Stimulated activated CD4-positive, alpha-beta T cell treated with anti-CD3 and anti-CD28 coated beads, TNF-alpha, amount 100 ng/mL, for 48 hours (primary cell): ENCODE measurements at regions not wholly inside any gene's neighbourhood (a gene's known extent, or its start where the extent isn't known, plus 50 kb on each side); places are given as distances from the start of the nearest gene placed in this dataset.

Source experiments
- DNase-seq, 3 donors: peaks; one replicate each; pipeline ENCODE4 v3.0.0-alpha.2; 2020; ENCODE audit warnings: low read depth in 3 of 3

GRCh38 chr2:176647325-176648165 is 378.3 kb downstream of the MTX2 start:
- no peak for DNase-seq

DNA sequence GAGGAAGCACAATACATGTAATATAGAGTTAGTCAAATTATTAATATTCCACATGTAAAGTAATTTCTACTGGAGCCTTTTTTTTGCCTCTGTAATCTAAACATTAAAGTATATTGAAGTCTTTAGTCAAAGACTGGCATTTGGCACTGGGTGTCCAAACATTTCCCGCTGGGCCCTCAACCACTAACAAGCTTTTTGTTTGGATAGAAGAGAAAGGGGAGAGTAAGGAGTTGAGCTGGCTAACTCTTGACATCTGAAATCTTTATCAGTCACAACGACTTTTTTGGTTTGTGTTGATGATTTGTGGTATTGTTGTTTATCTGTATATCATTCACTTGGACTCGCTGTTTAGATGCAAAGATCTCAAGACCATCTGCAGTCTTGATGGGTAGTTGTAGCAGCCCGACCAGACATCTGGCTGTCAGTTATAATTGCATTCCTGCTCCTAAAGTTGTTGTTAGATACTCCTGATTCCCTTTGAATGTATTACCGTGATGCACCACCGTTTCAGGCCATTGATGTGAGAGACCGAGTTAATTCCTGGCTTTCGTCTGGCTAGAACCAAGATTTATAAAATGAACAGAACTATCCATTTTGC is 379.6 kb downstream of the MTX2 start:
- no peak for DNase-seq

DNA sequence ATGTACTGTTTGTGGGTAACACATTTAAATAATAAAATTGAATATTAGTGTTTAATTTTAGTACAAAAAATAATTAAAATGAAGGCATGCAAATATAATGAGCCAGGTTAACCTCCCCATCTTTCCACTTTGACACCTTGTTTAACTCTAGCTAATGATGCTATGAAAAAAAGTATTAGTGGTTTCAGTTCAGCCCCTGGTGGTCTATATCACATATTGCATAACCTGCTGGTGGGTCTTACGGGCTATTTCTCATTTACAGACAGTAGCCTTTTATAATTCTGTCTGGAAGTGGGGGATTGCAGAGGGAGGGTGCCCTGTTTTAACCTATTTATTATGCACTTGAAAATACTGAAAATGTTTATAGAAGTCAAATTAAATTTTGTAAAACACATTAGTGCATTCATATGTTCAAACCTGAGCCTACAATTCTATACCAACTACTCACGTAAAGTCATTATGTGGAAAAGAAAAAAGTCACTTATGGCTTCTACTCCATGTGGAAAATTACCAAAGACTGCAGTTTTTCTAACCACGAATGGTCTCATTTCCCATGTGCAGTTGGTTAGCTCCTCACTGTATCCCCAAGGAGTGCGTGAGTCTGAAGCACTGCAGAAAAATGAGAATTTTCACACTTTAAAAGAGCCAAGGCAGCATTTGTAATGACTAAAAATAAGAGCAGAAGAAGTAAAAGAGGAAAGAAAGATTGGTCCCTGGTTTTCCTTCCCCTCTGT is 381.0 kb downstream of the MTX2 start:
- DNase-seq, result no peak

DNA sequence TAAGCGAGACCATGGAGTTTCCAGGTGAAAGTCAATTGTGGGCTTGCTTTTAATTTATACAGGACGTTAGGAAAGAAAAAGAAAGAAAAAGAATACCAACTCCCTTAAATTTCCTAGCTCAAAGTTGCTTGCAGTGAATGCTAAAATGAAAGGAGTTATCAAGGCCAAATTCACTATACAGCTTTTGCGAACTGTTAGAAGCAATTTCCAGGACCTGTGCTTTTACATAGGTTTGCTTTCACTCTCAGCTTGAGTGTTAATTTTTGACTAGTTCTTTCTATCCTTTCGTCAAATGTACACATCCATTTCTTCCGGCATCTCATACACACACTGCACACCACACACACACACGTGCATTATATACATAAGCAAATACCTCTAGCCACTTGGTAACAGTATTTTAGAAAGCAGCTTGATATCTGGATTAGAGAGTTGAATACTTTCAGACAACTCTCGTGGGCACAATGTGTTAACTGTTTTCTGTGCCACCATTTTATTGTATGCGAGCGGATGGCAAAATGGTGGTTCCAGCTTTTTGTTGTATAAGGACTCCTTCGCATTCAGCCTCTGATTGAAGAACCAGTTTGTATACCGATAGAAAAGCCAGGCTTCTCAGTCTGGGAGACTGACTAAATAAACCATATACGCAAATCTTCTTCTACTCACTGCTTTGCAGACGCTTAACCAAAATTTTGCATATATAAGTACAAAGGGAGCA is 381.8 kb downstream of the MTX2 start:
- no peak for DNase-seq

- no peak for DNase-seq
Observed at GRCh38 chr2:176652300-176653182, 383.3 kb downstream of the MTX2 start.

- peak in 1 of 3 donors; percentile 6 for DNase-seq
Observed at GRCh38 chr2:176653479-176654443, 384.5 kb downstream of the MTX2 start.

DNA sequence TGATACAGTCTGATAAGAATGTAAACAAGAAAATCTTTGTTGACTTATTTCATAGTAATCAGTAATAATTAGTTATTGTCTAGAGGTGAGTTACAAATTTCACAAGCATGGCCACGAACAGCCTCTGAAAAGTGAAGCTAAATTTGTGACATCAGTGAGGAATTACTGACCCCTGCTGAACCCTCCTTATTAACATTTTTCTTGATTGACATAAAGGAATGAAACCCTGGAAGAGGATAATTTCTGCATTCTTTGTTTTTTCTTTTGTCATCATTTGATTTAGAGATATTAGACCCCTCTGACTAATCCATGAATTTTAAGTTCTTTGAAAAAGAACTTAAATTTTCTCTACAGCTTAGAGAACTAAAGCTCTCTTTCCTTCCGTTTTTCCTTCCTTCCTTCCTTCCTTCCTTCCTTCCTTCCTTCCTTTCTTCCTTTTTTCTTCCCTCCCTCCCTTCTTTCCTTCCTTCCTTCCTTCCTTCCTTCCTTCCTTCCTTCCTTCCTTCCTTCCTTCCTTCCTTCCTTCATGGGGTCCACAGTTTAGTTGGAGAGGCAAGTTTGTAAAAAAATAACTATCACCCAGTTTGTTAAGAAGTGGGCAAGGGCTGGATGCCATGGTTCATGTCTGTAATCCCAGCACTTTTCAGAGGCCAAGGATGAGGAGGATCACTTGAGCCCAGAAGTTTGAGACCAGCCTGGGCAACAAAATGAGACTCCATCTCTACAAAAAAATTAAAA is 387.0 kb downstream of the MTX2 start:
- no peak for DNase-seq

DNA sequence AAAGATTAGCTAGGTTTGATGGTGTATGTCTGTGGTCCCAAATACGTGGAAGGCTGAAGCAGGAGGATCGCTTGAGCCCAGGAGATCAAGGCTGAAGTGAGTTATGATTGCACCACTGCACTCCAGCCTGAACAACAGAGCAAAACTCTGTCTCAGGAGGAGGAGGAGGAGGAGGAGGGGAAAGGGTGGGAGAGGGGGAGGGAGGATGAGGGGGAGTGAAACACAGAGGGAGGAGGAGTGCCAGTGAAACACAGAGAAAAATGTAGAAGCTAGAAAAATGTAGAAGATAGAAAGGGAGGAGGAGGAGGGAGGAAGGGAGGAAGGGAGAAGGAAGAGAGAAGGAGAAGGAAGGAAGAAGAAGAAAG is 387.5 kb downstream of the MTX2 start:
- no peak for DNase-seq

- DNase-seq, result no peak
Observed at GRCh38 chr2:176657393-176657792, 388.2 kb downstream of the MTX2 start.

- no peak for DNase-seq
Observed at GRCh38 chr2:176658708-176659107, 389.5 kb downstream of the MTX2 start.

- DNase-seq, result no peak
Observed at GRCh38 chr2:176662753-176663152, 393.5 kb downstream of the MTX2 start.

- no peak for DNase-seq
Observed at GRCh38 chr2:176664478-176664877, 395.2 kb downstream of the MTX2 start.

DNA sequence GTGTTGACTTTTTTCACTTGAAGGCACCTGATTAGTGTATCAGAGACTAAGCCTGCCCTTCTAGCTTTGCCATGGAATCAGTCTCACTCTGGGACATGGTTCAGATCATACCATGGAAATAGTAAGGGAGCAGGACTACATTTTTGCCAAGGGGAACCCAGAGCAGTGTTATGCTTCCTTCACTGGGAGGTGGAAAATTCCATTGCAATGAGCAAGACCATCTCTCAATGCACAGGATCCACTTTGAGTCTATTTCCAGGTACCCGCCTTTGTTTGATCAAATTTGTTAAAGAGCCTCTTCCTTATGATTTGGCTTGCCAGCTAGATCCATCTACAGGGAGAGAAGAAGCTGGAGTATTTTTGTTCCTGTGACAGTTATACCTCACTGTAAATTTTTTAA is 395.8 kb downstream of the MTX2 start:
- DNase-seq, result no peak

- DNase-seq, result no peak
Observed at GRCh38 chr2:176668912-176669311, 399.7 kb downstream of the MTX2 start.

DNA sequence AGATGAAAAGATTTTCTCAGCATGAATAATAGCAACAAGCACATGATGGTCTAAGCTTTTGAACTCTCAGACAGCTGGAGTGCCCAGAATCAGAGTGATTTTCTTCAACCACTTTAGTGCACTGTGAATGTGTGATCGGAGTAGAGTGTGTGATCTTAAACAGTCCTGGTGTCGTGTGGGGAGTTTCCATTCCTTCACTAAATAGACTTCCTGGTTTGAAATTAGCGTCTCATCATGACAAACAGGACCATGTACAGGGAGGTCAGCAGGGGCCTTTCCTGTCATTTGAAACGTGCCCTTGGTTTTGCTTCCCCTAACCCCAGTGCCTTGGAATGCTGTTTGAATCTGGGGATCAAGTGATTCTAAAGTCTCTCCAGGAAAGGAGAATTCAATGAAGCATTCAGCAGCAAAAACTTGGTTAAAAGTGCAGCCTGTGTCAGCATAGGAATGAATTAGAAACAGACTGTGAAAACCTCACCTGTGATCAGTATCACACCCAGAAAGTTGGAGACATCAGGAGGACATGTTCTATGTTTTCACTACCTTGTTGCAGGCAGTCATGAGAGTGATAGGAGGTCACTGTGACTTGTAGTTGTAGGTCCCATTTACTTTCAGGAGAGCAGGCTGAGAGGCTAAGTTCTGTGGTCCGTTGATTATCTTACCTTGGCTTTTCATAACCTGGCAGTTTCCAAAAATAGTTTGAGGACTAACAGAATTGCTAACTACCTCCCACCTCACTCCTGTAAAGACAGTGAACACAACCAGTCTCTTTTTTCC is 400.3 kb downstream of the MTX2 start:
- no peak for DNase-seq

DNA sequence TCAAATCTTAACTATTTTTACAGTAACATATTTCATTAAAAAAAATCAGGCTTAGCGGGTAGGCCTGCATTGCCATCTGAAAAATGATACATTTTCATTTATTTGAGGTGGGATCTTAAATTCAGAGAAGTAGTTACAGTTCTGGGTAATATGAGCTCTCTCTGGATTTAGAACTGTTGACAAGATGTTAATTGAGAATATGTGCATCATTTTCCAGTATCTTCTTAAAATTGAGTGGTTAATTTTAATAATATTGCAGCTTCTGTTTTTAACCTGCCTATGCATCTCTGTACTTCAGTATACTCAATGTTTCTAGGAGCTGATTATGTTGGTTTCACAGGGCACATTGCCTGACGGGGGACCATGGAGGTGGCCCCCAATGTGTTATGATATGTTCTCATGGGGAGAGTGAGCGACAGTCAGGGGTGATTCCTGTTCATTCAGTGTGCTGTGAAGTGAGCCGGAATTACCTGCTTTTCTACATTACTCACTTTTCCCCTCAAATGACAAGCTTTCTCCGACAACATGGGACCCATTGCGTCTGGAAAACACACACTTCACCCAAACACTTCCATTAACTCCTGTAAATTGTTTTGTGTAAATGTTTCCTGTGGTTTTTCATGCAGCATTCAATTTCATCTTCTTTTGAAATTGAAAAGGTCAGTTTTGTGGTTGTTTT is 406.2 kb downstream of the MTX2 start:
- no peak for DNase-seq

DNA sequence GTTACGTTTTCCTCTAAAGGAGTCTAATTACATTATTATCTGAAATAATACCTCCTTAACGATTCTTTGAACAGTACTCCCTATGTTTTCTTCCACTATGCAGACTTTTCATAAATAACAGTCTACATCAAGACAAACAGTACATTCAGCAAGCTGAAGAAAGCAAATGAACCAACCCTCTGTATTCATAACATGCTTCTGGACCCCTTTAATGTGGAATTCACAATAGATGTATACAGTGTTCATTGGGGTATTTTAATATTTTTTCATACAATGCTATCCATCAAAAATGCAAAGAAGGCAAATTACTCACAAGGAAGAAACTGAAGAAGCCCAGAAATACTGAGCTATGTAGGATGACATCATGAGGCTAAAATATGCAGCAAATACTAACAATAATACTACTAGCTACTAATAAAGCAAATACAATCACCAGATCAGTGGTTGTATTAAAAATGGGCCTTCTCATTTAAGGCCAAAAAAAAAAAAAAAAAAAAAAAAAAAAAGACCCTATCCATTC is 408.6 kb downstream of the MTX2 start:
- no peak for DNase-seq

DNA sequence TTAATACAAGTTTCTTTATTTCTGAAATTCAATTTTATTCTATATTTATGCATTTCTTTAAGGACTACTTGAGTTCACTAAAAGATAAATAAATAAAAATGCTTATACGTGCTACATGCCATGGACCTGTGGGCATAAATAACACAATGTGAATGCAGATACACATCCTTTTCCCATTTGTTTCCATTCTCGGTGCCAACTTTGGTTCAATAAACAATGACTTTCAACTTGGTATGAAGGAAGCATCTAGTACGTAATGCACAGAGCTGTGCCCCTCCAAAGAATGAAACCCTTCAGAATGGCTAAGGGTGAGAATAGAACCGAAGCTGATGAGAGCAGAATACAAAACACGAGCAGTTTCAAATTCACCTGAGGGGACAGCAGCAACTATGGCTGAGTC is 409.3 kb downstream of the MTX2 start:
- no peak for DNase-seq
